GM11168 (cell line): ENCODE measurements at regions not wholly inside any gene's neighbourhood (a gene's known extent, or its start where the extent isn't known, plus 50 kb on each side); places are given as distances from the start of the nearest gene placed in this dataset.
"Not testable (repeated sequence)": the region's sequence is repeated elsewhere in the genome, so short reads cannot be mapped to it uniquely, and the experiment has no call there.

Source experiments
- in situ Hi-C: fragments of 300-500 bp; cut with MboI; formaldehyde crosslinking; loops from one replicate; pipeline ENCODE4 v1.12.0; 2022; ENCODE audit warnings: low sequenced_read_pairs; ENCODE audit not compliant: unreplicated experiment

- in situ Hi-C loops, result no loop called here
Measured at GRCh38 chr7:55261386-55261770, 103.8 kb upstream of the LANCL2 start.

- in situ Hi-C loops, result not testable (repeated sequence)
Measured at GRCh38 chr7:55265328-55265727, 99.8 kb upstream of the LANCL2 start.

- in situ Hi-C loops, result no loop called here
Measured at GRCh38 chr7:55265836-55266642, 99.1 kb upstream of the LANCL2 start.

GRCh38 chr7:55271069-55271626 is 94.0 kb upstream of the LANCL2 start:
- in situ Hi-C loops, result no loop called here

GRCh38 chr7:55271661-55272060 is 93.5 kb upstream of the LANCL2 start:
- in situ Hi-C loops, result no loop called here

GRCh38 chr7:55272328-55272727 is 92.8 kb upstream of the LANCL2 start:
- in situ Hi-C loops, result no loop called here

GRCh38 chr7:55273186-55273980 is 91.8 kb upstream of the LANCL2 start:
- in situ Hi-C loops, result no loop called here

GRCh38 chr7:55274156-55274555 is 91.0 kb upstream of the LANCL2 start:
- in situ Hi-C loops, result no loop called here

GRCh38 chr7:55275291-55276200 is 89.6 kb upstream of the LANCL2 start:
- in situ Hi-C loops, result loop anchor here (25.0 kb wide), 1 partner anchor 312 kb away; no protein-coding TSS in a partner anchor

GRCh38 chr7:55276572-55277295 is 88.4 kb upstream of the LANCL2 start:
- in situ Hi-C loops, result loop anchor here (25.0 kb wide), 1 partner anchor 311 kb away; no protein-coding TSS in a partner anchor

GRCh38 chr7:55277916-55278315 is 87.2 kb upstream of the LANCL2 start:
- in situ Hi-C loops, result loop anchor here (25.0 kb wide), 1 partner anchor 309 kb away; no protein-coding TSS in a partner anchor

GRCh38 chr7:55278321-55278720 is 86.8 kb upstream of the LANCL2 start:
- in situ Hi-C loops, result loop anchor here (25.0 kb wide), 1 partner anchor 309 kb away; no protein-coding TSS in a partner anchor

GRCh38 chr7:55279080-55279845 is 85.9 kb upstream of the LANCL2 start:
- in situ Hi-C loops, result loop anchor here (25.0 kb wide), 1 partner anchor 308 kb away; no protein-coding TSS in a partner anchor

- in situ Hi-C loops, result loop anchor here (10.0 to 25.0 kb wide), 2 partner anchors 135 to 307 kb away; no protein-coding TSS in a partner anchor
Measured at GRCh38 chr7:55280031-55280454, 85.1 kb upstream of the LANCL2 start.

GRCh38 chr7:55285665-55286064 is 79.5 kb upstream of the LANCL2 start:
- in situ Hi-C loops, result loop anchor here (10.0 to 25.0 kb wide), 2 partner anchors 129 to 302 kb away; no protein-coding TSS in a partner anchor

GRCh38 chr7:55286666-55287065 is 78.5 kb upstream of the LANCL2 start:
- in situ Hi-C loops, result loop anchor here (10.0 to 25.0 kb wide), 2 partner anchors 128 to 301 kb away; no protein-coding TSS in a partner anchor

GRCh38 chr7:55288070-55288824 is 76.9 kb upstream of the LANCL2 start:
- in situ Hi-C loops, result loop anchor here (10.0 to 25.0 kb wide), 2 partner anchors 127 to 299 kb away; no protein-coding TSS in a partner anchor
